Body of pancreas (tissue), 4 donors: ENCODE measurements at regions not wholly inside any gene's neighbourhood (a gene's known extent, or its start where the extent isn't known, plus 50 kb on each side); places are given as distances from the start of the nearest gene placed in this dataset.

Experiments
- CTCF ChIP-seq, 7 experiments: fragments of 450-650 bp in 4 of 7; fragments of 200-600 bp in 3 of 7; sonication (generic) in 3 of 7; IDR thresholded peaks; one replicate each; pipeline ENCODE4 v1.5.1; 2016 to 2019; ENCODE audit warnings: antibody characterized with exemption in 7 of 7
- POLR2A ChIP-seq, 3 donors: fragments of 450-650 bp; IDR thresholded peaks; one replicate each; pipeline ENCODE4 v1.6.1; 2016; ENCODE audit warnings: antibody characterized with exemption in 3 of 3, mild to moderate bottlenecking in 2 of 3

DNA sequence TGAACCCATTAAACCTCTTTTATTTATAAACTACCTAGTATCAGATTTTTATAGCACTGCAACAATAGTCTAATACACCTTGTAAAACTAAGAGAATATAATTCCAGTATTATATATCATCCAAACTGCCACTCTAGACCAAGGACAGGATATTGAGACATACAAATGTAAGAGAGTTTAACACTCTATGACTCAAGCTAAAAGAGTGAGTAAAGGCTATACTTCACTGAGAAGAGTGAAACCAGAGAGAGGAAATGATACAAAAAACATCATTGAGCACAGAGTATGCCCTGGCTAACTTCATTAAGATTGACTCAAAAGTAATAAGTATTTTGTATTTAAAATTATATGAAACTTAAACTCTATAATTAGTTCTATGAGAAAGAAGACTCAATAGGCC, 1951.9 kb upstream of the SEL1L start:
- TF ChIP-seq CTCF (IDR thresholded peaks at IDR 0.05) = no peak
- no peak for TF ChIP-seq POLR2A (IDR thresholded peaks at IDR 0.05)
